GM18909 (cell line): ENCODE measurements at regions not wholly inside any gene's neighbourhood (a gene's known extent, or its start where the extent isn't known, plus 50 kb on each side); places are given as distances from the start of the nearest gene placed in this dataset.
"Not testable (repeated sequence)": the region's sequence is repeated elsewhere in the genome, so short reads cannot be mapped to it uniquely, and the experiment has no call there.

ENCODE experiments used
- ATAC-seq: cut with Tn5 transposase; IDR thresholded peaks from one replicate; pipeline ENCODE4 v1.9.1; 2021; ENCODE audit warnings: mild to moderate bottlenecking; ENCODE audit not compliant: unreplicated experiment, poor library complexity

- no peak for ATAC-seq
Observed at GRCh38 chr2:18065249-18065648, 186.8 kb downstream of the KCNS3 start.

- ATAC-seq = no peak
Observed at GRCh38 chr2:18063826-18064470, 185.5 kb downstream of the KCNS3 start.

- ATAC-seq = no peak
Observed at GRCh38 chr2:18062892-18063291, 184.4 kb downstream of the KCNS3 start.

GRCh38 chr2:18061717-18062116 is 183.2 kb downstream of the KCNS3 start:
- no peak for ATAC-seq

- no peak for ATAC-seq
Observed at GRCh38 chr2:18057657-18058056, 179.2 kb downstream of the KCNS3 start.

GRCh38 chr2:18055290-18055689 is 176.8 kb downstream of the KCNS3 start:
- no peak for ATAC-seq

- no peak for ATAC-seq
Observed at GRCh38 chr2:18050001-18050400, 171.5 kb downstream of the KCNS3 start.

GRCh38 chr2:18049325-18049724 is 170.9 kb downstream of the KCNS3 start:
- ATAC-seq = no peak

- no peak for ATAC-seq
Observed at GRCh38 chr2:18047896-18048657, 169.6 kb downstream of the KCNS3 start.

GRCh38 chr2:18047213-18047611 is 168.7 kb downstream of the KCNS3 start:
- ATAC-seq = no peak

GRCh38 chr2:18046558-18047212 is 168.2 kb downstream of the KCNS3 start:
- no peak for ATAC-seq

- ATAC-seq = no peak
Observed at GRCh38 chr2:18046017-18046416, 167.6 kb downstream of the KCNS3 start.

GRCh38 chr2:18045230-18045629 is 166.8 kb downstream of the KCNS3 start:
- ATAC-seq = no peak

- ATAC-seq = not testable (repeated sequence)
Observed at GRCh38 chr2:18017381-18017780, 138.9 kb downstream of the KCNS3 start.

GRCh38 chr2:18009891-18010290 is 131.4 kb downstream of the KCNS3 start:
- no peak for ATAC-seq

GRCh38 chr2:18005411-18005810 is 126.9 kb downstream of the KCNS3 start:
- no peak for ATAC-seq

- no peak for ATAC-seq
Observed at GRCh38 chr2:18001671-18002070, 123.2 kb downstream of the KCNS3 start.

GRCh38 chr2:17996978-17997377 is 118.5 kb downstream of the KCNS3 start:
- no peak for ATAC-seq

GRCh38 chr2:17995593-17995992 is 117.1 kb downstream of the KCNS3 start:
- no peak for ATAC-seq
